ENCODE measurements at regions not wholly inside any gene's neighbourhood (a gene's known extent, or its start where the extent isn't known, plus 50 kb on each side); places are given as distances from the start of the nearest gene placed in this dataset.

GRCh38 chr6:108755257-108756240, 92.7 kb upstream of the ARMC2 start:
- CTCF ChIA-PET, result no interaction called here
- no peaks in the 10 kb centered on the region for H3K9me3 ChIP-seq
- POLR2A ChIA-PET, result no interaction called here
- Mint-ChIP-seq H3K4me3 (ENCODE audit: unreplicated experiment) (no peak overlapping the region), H3K27me3 (ENCODE audit: insufficient read depth, unreplicated experiment) (no peaks in the 10 kb centered on the region), H3K27ac (ENCODE audit: unreplicated experiment) (no peak overlapping the region), H3K4me1 (ENCODE audit: low read depth, unreplicated experiment) (no peaks in the 10 kb centered on the region), H3K9me3 (ENCODE audit: unreplicated experiment) (no peaks in the 10 kb centered on the region), H3K36me3 (ENCODE audit: insufficient read depth, unreplicated experiment) (no peaks in the 10 kb centered on the region)
- no peak overlapping the region for H3K4me3 ChIP-seq (ENCODE audit: low read depth, low read length)
- no peak for TF ChIP-seq CTCF (IDR thresholded peaks at IDR 0.05; ENCODE audit: insufficient read depth in 1 of 2, low read depth in 1 of 2, low read length in 1 of 2, severe bottlenecking in 1 of 2, unreplicated experiment in 1 of 2)
- no peak for DNase-seq
- no peaks in the 10 kb centered on the region for H3K27me3 ChIP-seq (replicated peaks; ENCODE audit: control insufficient read depth, insufficient read depth, low read length)
- no TSS peak for BruUV-seq (replicated peaks)
- peaks cover 5% of the 10 kb centered on the region; the same call in 1 of the 2 replicates for H3K4me1 ChIP-seq
- intact Hi-C loops (cut with micrococcal nuclease; ENCODE audit: unreplicated experiment), result no loop called here
- H3K36me3 ChIP-seq (ENCODE audit: control insufficient read depth, insufficient read depth, low read length), result no peaks in the 10 kb centered on the region

DNA sequence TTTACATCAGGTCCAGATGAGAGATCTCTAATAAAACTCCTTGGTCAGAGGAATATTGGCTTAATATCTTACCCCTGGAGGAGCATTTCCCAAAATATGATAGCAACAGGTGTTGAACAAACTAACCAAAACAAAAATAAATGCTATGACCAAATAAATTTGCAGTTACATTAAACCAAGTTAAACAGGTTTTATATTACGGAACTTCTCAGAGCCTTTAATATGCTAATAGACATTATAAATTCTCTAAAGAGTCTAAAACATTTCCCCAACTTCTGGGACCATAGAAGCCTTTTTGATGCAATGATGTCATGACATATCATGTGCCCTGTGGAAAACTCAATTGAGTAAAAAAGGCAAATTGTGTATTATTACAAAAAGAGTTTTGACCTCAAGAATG, 90.9 kb upstream of the ARMC2 start:
- DNase-seq, result no peak
- TF ChIP-seq CTCF (IDR thresholded peaks at IDR 0.05; ENCODE audit: insufficient read depth in 1 of 2, low read depth in 1 of 2, low read length in 1 of 2, severe bottlenecking in 1 of 2, unreplicated experiment in 1 of 2), result no peak
- H3K4me1 Mint-ChIP-seq (ENCODE audit: low read depth, unreplicated experiment), result peaks cover 10% of the 10 kb centered on the region
- no peak overlapping the region for H3K4me3 ChIP-seq (ENCODE audit: low read depth, low read length)
- H3K36me3 Mint-ChIP-seq (ENCODE audit: insufficient read depth, unreplicated experiment), result no peaks in the 10 kb centered on the region
- H3K27me3 Mint-ChIP-seq (ENCODE audit: insufficient read depth, unreplicated experiment), result no peaks in the 10 kb centered on the region
- H3K4me3 Mint-ChIP-seq (ENCODE audit: unreplicated experiment), result no peak overlapping the region
- no peaks in the 10 kb centered on the region for H3K27me3 ChIP-seq (replicated peaks; ENCODE audit: control insufficient read depth, insufficient read depth, low read length)
- ChIA-PET CTCF (no interaction called here), POLR2A (no interaction called here)
- no TSS peak for BruUV-seq (replicated peaks)
- intact Hi-C loops (cut with micrococcal nuclease; ENCODE audit: unreplicated experiment), result no loop called here
- no peak overlapping the region for H3K27ac Mint-ChIP-seq (ENCODE audit: unreplicated experiment)
- peaks cover 5% of the 10 kb centered on the region; the same call in 1 of the 2 replicates for H3K4me1 ChIP-seq
- no peaks in the 10 kb centered on the region for H3K36me3 ChIP-seq (ENCODE audit: control insufficient read depth, insufficient read depth, low read length)
- H3K9me3 ChIP-seq, result no peaks in the 10 kb centered on the region
- no peaks in the 10 kb centered on the region for H3K9me3 Mint-ChIP-seq (ENCODE audit: unreplicated experiment)

GRCh38 chr6:108758884-108759283, 89.3 kb upstream of the ARMC2 start:
- no peaks in the 10 kb centered on the region for H3K36me3 Mint-ChIP-seq (ENCODE audit: insufficient read depth, unreplicated experiment)
- no TSS peak for BruUV-seq (replicated peaks)
- no peaks in the 10 kb centered on the region for H3K9me3 Mint-ChIP-seq (ENCODE audit: unreplicated experiment)
- ChIA-PET POLR2A (no interaction called here), CTCF (no interaction called here)
- Histone ChIP-seq H3K36me3 (ENCODE audit: control insufficient read depth, insufficient read depth, low read length) (no peaks in the 10 kb centered on the region), H3K4me1 (no peaks in the 10 kb centered on the region), H3K27me3 (replicated peaks; ENCODE audit: control insufficient read depth, insufficient read depth, low read length) (no peaks in the 10 kb centered on the region), H3K9me3 (no peaks in the 10 kb centered on the region), H3K4me3 (ENCODE audit: low read depth, low read length) (no peak overlapping the region)
- no peak overlapping the region for H3K4me3 Mint-ChIP-seq (ENCODE audit: unreplicated experiment)
- no peak overlapping the region for H3K27ac Mint-ChIP-seq (ENCODE audit: unreplicated experiment)
- H3K27me3 Mint-ChIP-seq (ENCODE audit: insufficient read depth, unreplicated experiment), result no peaks in the 10 kb centered on the region
- no peak for DNase-seq
- no peak for TF ChIP-seq CTCF (IDR thresholded peaks at IDR 0.05; ENCODE audit: insufficient read depth in 1 of 2, low read depth in 1 of 2, low read length in 1 of 2, severe bottlenecking in 1 of 2, unreplicated experiment in 1 of 2)
- peaks cover 10% of the 10 kb centered on the region for H3K4me1 Mint-ChIP-seq (ENCODE audit: low read depth, unreplicated experiment)
- intact Hi-C loops (cut with micrococcal nuclease; ENCODE audit: unreplicated experiment), result no loop called here

Data from Caco-2 (cell line).